ENCODE measurements at regions not wholly inside any gene's neighbourhood (a gene's known extent, or its start where the extent isn't known, plus 50 kb on each side); places are given as distances from the start of the nearest gene placed in this dataset.

- TF ChIP-seq CTCF (conservative IDR thresholded peaks at IDR 0.05; ENCODE audit: low read depth, low read length) = no peak
- no peak for TF ChIP-seq EZH2 (IDR thresholded peaks at IDR 0.05; ENCODE audit: low read length, unreplicated experiment)
- no peak for TF ChIP-seq EZH2phosphoT487 (IDR thresholded peaks at IDR 0.05; ENCODE audit: borderline replicate concordance, low read length)
Measured at GRCh38 chr5:107772418-107773310, 101.9 kb upstream of the EFNA5 start.

Data from PC-3 (cell line).